SK-N-SH (cell line): ENCODE measurements at regions not wholly inside any gene's neighbourhood (a gene's known extent, or its start where the extent isn't known, plus 50 kb on each side); places are given as distances from the start of the nearest gene placed in this dataset.

ENCODE experiments used
- CTCF ChIA-PET: fragments of 300-600, 350-600 bp; formaldehyde crosslinking; extraction: SDS; loops from one replicate; lab custom pipeline; 2021; lab: Yijun Ruan, JAX
- POLR2A ChIA-PET: fragments of 350-600 bp; sonication (Branson Sonifier 250); formaldehyde crosslinking; extraction: SDS; loops from one replicate; lab custom pipeline; 2020; ENCODE audit warnings: antibody characterized with exemption, inconsistent platforms; lab: Yijun Ruan, JAX
- DNase-seq: peaks from one replicate; pipeline ENCODE4 v3.0.0; 2012
- H2AFZ ChIP-seq: fragments of 200-600 bp; sonication (generic); 2 replicates; pipeline ENCODE4 v1.8.1; 2016; ENCODE audit warnings: antibody characterized with exemption, mild to moderate bottlenecking, low read depth
- H3F3A ChIP-seq: fragments of 200-600 bp; sonication (generic); replicated peaks from 2 replicates; pipeline ENCODE3; 2016; ENCODE audit warnings: antibody characterized with exemption, mild to moderate bottlenecking; ENCODE audit not compliant: insufficient read depth
- H3K27ac ChIP-seq, 2 experiments: fragments of 200-500 bp in 1 of 2; fragments of 200-600 bp in 1 of 2; sonication (Bioruptor generic) in 1 of 2; sonication (generic), shearing (Covaris generic) in 1 of 2; 2 replicates each; pipeline versions ENCODE4 v1.5.1 to v1.6.1; 2014 to 2016; ENCODE audit warnings: low read depth in 2 of 2, inconsistent platforms in 1 of 2, low read length in 1 of 2, mild to moderate bottlenecking in 1 of 2, mixed read lengths in 1 of 2
- H3K27me3 ChIP-seq: fragments of 200-600 bp; sonication (generic), shearing (Covaris generic); 2 replicates; pipeline ENCODE4 v1.6.1; 2016; ENCODE audit warnings: mixed run types; ENCODE audit not compliant: insufficient read depth
- H3K36me3 ChIP-seq, 2 experiments: fragments of 200-500 bp in 1 of 2; fragments of 200-600 bp in 1 of 2; sonication (Bioruptor generic) in 1 of 2; sonication (generic) in 1 of 2; replicated peaks in 1 of 2; 2 replicates each; pipeline versions ENCODE3 to v1.5.1; 2014 to 2016; ENCODE audit warnings: low read length in 1 of 2, mild to moderate bottlenecking in 1 of 2; ENCODE audit not compliant: insufficient read depth in 2 of 2, control insufficient read depth in 1 of 2
- H3K4me1 ChIP-seq, 2 experiments: fragments of 200-500 bp in 1 of 2; fragments of 200-600 bp in 1 of 2; sonication (Bioruptor generic) in 1 of 2; sonication (generic), shearing (Covaris generic) in 1 of 2; 2 replicates each; pipeline versions ENCODE4 v1.5.1 to v1.6.1; 2014 to 2016; ENCODE audit warnings: low read depth in 1 of 2, low read length in 1 of 2, mixed run types in 1 of 2; ENCODE audit not compliant: insufficient read depth in 2 of 2, control insufficient read depth in 1 of 2
- H3K4me2 ChIP-seq: fragments of 200-600 bp; sonication (generic), shearing (Covaris generic); 2 replicates; pipeline ENCODE4 v1.6.1; 2017; ENCODE audit warnings: mixed run types
- H3K4me3 ChIP-seq, 2 experiments: fragments of 200-500 bp in 1 of 2; fragments of 200-600 bp in 1 of 2; sonication (Bioruptor generic) in 1 of 2; sonication (generic), shearing (Covaris generic) in 1 of 2; 2 replicates each; pipeline versions ENCODE4 v1.5.1 to v1.8.1; 2014 to 2016; ENCODE audit warnings: low read depth in 2 of 2, inconsistent platforms in 1 of 2, low read length in 1 of 2, mild to moderate bottlenecking in 1 of 2, mixed read lengths in 1 of 2, moderate library complexity in 1 of 2
- H3K79me2 ChIP-seq: fragments of 200-600 bp; sonication (generic); 2 replicates; pipeline ENCODE4 v1.8.1; 2017; ENCODE audit warnings: mild to moderate bottlenecking; ENCODE audit not compliant: insufficient read depth
- H3K9ac ChIP-seq: fragments of 200-600 bp; sonication (generic); 2 replicates; pipeline ENCODE4 v1.6.1; 2017; ENCODE audit warnings: mixed run types
- H3K9me2 ChIP-seq: fragments of 200-600 bp; sonication (generic); 2 replicates; pipeline ENCODE4 v1.6.1; 2017; ENCODE audit warnings: mixed run types
- H3K9me3 ChIP-seq: fragments of 200-600 bp; sonication (generic); 2 replicates; pipeline ENCODE4 v1.6.1; 2017; ENCODE audit warnings: mixed run types, mild to moderate bottlenecking, moderate library complexity
- H4K20me1 ChIP-seq: fragments of 200-600 bp; sonication (generic); 2 replicates; pipeline ENCODE4 v1.6.1; 2017; ENCODE audit warnings: mild to moderate bottlenecking, mixed run types; ENCODE audit not compliant: insufficient read depth
- CHD2 ChIP-seq: fragments of 150-350 bp; IDR thresholded peaks from 2 replicates; pipeline ENCODE4 v1.6.1; 2018; ENCODE audit warnings: low read length; ENCODE audit not compliant: partially characterized antibody
- ELF1 ChIP-seq: IDR thresholded peaks from 2 replicates; pipeline ENCODE4 v1.4.0; 2012
- EP300 ChIP-seq, 2 experiments: IDR thresholded peaks; 2 replicates each; pipeline versions ENCODE4 v1.4.0 to v1.6.1; 2012; ENCODE audit warnings: borderline replicate concordance in 1 of 2, low read depth in 1 of 2, low read length in 1 of 2
- EZH2phosphoT487 ChIP-seq: fragments of 200-600 bp; sonication (generic); IDR thresholded peaks from 2 replicates; pipeline ENCODE4 v1.6.1; 2017; ENCODE audit warnings: low read depth, mixed run types, mild to moderate bottlenecking, antibody characterized with exemption, moderate library complexity, borderline replicate concordance
- FOXJ3 ChIP-seq: sonication (generic); formaldehyde crosslinking; IDR thresholded peaks from 2 replicates; pipeline ENCODE4 v1.5.1; 2020; ENCODE audit warnings: mild to moderate bottlenecking, missing genetic modification reagents
- FOXM1 ChIP-seq: IDR thresholded peaks from 2 replicates; pipeline ENCODE4 v1.4.0; 2012; ENCODE audit warnings: low read depth, mild to moderate bottlenecking
- GABPA ChIP-seq: IDR thresholded peaks from 2 replicates; pipeline ENCODE4 v1.4.0; 2012; ENCODE audit warnings: low read depth, mild to moderate bottlenecking
- GATA2 ChIP-seq: sonication (generic); formaldehyde crosslinking; IDR thresholded peaks from 2 replicates; pipeline ENCODE4 v1.5.0; 2020; ENCODE audit warnings: mild to moderate bottlenecking, missing genetic modification reagents
- NFIC ChIP-seq: IDR thresholded peaks from 2 replicates; pipeline ENCODE4 v1.4.0; 2012; ENCODE audit warnings: borderline replicate concordance
- NRF1 ChIP-seq: IDR thresholded peaks from 2 replicates; pipeline ENCODE4 v1.6.1; 2012; ENCODE audit warnings: low read depth, mild to moderate bottlenecking, low read length
- POLR2AphosphoS5 ChIP-seq: IDR thresholded peaks from 2 replicates; pipeline ENCODE4 v1.6.1; 2012; ENCODE audit warnings: low read depth, low read length
- RAD21 ChIP-seq: IDR thresholded peaks from 2 replicates; pipeline ENCODE4 v1.6.1; 2012; ENCODE audit warnings: mild to moderate bottlenecking, low read length
- RCOR1 ChIP-seq: fragments of 150-350 bp; IDR thresholded peaks from 2 replicates; pipeline ENCODE4 v1.6.1; 2017; ENCODE audit warnings: antibody characterized with exemption, low read length
- RXRA ChIP-seq: IDR thresholded peaks from 2 replicates; pipeline ENCODE4 v1.4.0; 2012; ENCODE audit warnings: low read depth, mild to moderate bottlenecking, borderline replicate concordance
- TAF1 ChIP-seq: IDR thresholded peaks from 2 replicates; pipeline ENCODE4 v1.6.1; 2012; ENCODE audit warnings: low read depth, mild to moderate bottlenecking, low read length, moderate library complexity, borderline replicate concordance
- YY1 ChIP-seq: IDR thresholded peaks from 2 replicates; pipeline ENCODE4 v1.4.0; 2012; ENCODE audit warnings: low read depth, mild to moderate bottlenecking
- WGBS: methylation state at CpG from one replicate; pipeline ENCODE4 v1.1.6; 2017; ENCODE audit warnings: low lambda C conversion rate; 5-methylcytosine and 5-hydroxymethylcytosine counted together
- TF ChIP-seq, protein P1 (sequence below): IDR thresholded peaks from 2 replicates; pipeline ENCODE4 v1.6.1; 2012; ENCODE audit warnings: mild to moderate bottlenecking, low read depth, low read length, moderate library complexity
- TF ChIP-seq, protein P2 (sequence below): fragments of 200-600 bp; sonication (generic); IDR thresholded peaks from 2 replicates; pipeline ENCODE4 v1.6.1; 2017; ENCODE audit warnings: antibody characterized with exemption, mild to moderate bottlenecking, moderate library complexity
- TF ChIP-seq, protein P3 (sequence below): IDR thresholded peaks from 2 replicates; pipeline ENCODE4 v1.4.0; 2012; ENCODE audit warnings: low read depth
- TF ChIP-seq, protein P4 (sequence below): IDR thresholded peaks from 2 replicates; pipeline ENCODE4; 2012

DNA sequence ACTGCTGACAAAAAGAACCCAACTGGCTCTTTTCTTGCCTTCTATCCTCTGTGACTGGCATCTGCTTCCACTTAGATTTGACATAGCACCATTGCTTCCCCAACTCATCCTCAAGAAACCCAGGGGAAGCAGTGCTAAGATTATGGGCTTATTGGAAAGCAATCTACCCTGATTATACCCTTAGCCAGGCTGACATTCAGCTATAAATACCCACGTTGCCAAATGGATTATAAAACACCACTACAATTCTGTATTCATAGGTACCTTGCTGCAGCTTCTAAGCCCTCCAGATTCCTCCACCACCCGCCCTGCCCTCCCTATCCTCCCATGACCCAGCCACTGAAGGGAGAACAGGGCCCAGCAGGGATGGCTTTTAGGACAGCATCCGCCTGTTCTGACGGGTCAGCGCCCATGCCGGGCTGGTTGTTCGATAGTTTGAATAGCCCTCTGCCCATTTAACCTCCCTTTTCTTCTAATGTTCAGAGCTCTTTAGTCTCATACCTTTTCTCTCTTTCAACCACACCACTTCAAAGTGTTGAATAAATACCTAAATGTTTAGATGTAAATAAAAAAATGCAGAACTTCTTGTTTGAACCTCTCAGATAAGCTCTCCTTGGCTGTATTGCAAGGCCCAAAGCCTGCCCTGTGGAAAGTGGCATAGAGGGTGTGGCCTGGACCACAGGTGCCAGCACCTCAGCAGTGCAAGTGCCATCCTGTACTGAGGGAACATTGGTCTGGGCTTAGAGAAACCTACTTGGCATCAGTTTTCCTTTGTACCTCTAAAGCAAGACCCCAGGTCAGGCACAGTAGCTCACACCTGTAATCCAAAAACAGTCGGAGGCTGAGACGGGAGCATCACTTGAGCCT lies 86.6 kb upstream of the RGPD5 start:
- H2AFZ ChIP-seq = no peak overlapping the region
- no peaks in the 10 kb centered on the region for H3F3A ChIP-seq
- ChIA-PET CTCF (interaction anchor here (0.7 to 2.1 kb wide), 3 partner anchors 13 to 161 kb away, joined by 3 to 9 read pairs (median 6); no protein-coding TSS in a partner anchor), POLR2A (no interaction called here)
- TF ChIP-seq GABPA = no peak
- no peak for TF ChIP-seq EP300 (IDR thresholded peaks at IDR 0.05; ENCODE audit: borderline replicate concordance in 1 of 2, low read depth in 1 of 2, low read length in 1 of 2)
- no peaks in the 10 kb centered on the region for H3K79me2 ChIP-seq
- no peak overlapping the region for H3K4me2 ChIP-seq
- H3K36me3 ChIP-seq = no peaks in the 10 kb centered on the region
- no peaks in the 10 kb centered on the region for H3K27me3 ChIP-seq
- no peak for DNase-seq
- no peaks in the 10 kb centered on the region for H4K20me1 ChIP-seq
- H3K4me3 ChIP-seq = no peak overlapping the region
- no peaks in the 10 kb centered on the region for H3K9me3 ChIP-seq
- WGBS = 83% methylated on average over 9 of the region's 9 CpGs
- no peak overlapping the region for H3K9ac ChIP-seq
- H3K4me1 ChIP-seq = no peaks in the 10 kb centered on the region; a peak in 1 of 4 replicates
- no peak overlapping the region for H3K27ac ChIP-seq
- no peaks in the 10 kb centered on the region for H3K9me2 ChIP-seq

DNA sequence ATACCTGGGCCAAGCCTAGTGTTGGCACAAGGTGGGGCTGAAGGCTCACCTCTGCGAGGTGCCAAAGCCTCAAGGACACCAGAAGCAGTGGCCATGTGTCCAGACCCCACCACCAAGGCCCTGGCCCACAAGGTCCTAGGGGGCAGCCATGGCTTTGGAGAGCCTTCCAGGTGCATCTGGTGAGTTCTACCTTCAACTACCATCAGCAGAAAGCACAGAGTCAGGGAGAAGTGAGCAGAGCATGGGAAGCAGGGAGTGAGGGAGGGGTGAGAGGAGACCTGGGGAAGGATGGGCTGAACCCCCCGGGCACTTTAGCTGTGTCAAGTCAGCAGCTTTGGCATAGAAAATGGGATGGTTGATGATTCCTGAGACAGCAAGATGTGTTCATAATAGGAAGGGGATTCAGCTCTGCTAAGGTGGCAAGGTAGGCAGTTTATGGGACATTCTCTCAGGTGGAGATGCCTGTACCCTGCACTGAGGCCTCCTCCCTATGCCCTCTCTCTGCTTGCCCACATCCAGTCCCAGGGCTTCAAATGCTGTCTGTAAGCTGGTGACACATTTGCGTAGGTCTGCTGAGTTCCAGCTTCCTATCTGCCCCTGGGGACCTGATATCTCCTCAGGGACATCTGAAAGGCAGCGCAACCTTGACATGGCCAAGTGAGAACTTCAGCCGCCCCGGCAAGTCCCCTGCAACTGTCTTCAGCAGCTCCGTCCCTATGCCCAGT lies 83.4 kb upstream of the RGPD5 start:
- Histone ChIP-seq H3K4me1 (no peaks in the 10 kb centered on the region; a peak in 1 of 4 replicates), H3K27me3 (no peaks in the 10 kb centered on the region), H3K9me2 (no peaks in the 10 kb centered on the region), H3F3A (no peaks in the 10 kb centered on the region), H2AFZ (no peak overlapping the region), H3K4me2 (no peak overlapping the region), H3K9ac (no peak overlapping the region), H3K27ac (no peak overlapping the region), H3K9me3 (no peaks in the 10 kb centered on the region), H3K79me2 (no peaks in the 10 kb centered on the region), H3K36me3 (no peaks in the 10 kb centered on the region), H4K20me1 (no peaks in the 10 kb centered on the region), H3K4me3 (no peak overlapping the region)
- 86% methylated on average over 6 of the region's 7 CpGs for WGBS
- DNase-seq = no peak
- no peak for TF ChIP-seq GATA2 (CRISPR knock-in tag)
- TF ChIP-seq, protein P1, sequence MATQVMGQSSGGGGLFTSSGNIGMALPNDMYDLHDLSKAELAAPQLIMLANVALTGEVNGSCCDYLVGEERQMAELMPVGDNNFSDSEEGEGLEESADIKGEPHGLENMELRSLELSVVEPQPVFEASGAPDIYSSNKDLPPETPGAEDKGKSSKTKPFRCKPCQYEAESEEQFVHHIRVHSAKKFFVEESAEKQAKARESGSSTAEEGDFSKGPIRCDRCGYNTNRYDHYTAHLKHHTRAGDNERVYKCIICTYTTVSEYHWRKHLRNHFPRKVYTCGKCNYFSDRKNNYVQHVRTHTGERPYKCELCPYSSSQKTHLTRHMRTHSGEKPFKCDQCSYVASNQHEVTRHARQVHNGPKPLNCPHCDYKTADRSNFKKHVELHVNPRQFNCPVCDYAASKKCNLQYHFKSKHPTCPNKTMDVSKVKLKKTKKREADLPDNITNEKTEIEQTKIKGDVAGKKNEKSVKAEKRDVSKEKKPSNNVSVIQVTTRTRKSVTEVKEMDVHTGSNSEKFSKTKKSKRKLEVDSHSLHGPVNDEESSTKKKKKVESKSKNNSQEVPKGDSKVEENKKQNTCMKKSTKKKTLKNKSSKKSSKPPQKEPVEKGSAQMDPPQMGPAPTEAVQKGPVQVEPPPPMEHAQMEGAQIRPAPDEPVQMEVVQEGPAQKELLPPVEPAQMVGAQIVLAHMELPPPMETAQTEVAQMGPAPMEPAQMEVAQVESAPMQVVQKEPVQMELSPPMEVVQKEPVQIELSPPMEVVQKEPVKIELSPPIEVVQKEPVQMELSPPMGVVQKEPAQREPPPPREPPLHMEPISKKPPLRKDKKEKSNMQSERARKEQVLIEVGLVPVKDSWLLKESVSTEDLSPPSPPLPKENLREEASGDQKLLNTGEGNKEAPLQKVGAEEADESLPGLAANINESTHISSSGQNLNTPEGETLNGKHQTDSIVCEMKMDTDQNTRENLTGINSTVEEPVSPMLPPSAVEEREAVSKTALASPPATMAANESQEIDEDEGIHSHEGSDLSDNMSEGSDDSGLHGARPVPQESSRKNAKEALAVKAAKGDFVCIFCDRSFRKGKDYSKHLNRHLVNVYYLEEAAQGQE = no peak
- TF ChIP-seq EP300 (IDR thresholded peaks at IDR 0.05; ENCODE audit: borderline replicate concordance in 1 of 2, low read depth in 1 of 2, low read length in 1 of 2) = no peak
- TF ChIP-seq, protein P2, sequence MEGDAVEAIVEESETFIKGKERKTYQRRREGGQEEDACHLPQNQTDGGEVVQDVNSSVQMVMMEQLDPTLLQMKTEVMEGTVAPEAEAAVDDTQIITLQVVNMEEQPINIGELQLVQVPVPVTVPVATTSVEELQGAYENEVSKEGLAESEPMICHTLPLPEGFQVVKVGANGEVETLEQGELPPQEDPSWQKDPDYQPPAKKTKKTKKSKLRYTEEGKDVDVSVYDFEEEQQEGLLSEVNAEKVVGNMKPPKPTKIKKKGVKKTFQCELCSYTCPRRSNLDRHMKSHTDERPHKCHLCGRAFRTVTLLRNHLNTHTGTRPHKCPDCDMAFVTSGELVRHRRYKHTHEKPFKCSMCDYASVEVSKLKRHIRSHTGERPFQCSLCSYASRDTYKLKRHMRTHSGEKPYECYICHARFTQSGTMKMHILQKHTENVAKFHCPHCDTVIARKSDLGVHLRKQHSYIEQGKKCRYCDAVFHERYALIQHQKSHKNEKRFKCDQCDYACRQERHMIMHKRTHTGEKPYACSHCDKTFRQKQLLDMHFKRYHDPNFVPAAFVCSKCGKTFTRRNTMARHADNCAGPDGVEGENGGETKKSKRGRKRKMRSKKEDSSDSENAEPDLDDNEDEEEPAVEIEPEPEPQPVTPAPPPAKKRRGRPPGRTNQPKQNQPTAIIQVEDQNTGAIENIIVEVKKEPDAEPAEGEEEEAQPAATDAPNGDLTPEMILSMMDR = no peak
- TF ChIP-seq CHD2 = no peak
- TF ChIP-seq POLR2AphosphoS5 = no peak
- TF ChIP-seq RAD21 = no peak
- TF ChIP-seq, protein P3, sequence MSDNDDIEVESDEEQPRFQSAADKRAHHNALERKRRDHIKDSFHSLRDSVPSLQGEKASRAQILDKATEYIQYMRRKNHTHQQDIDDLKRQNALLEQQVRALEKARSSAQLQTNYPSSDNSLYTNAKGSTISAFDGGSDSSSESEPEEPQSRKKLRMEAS = no peak
- no peak for TF ChIP-seq TAF1
- TF ChIP-seq RCOR1 = no peak
- TF ChIP-seq EZH2phosphoT487 = no peak
- TF ChIP-seq RXRA = no peak
- TF ChIP-seq, protein P4, sequence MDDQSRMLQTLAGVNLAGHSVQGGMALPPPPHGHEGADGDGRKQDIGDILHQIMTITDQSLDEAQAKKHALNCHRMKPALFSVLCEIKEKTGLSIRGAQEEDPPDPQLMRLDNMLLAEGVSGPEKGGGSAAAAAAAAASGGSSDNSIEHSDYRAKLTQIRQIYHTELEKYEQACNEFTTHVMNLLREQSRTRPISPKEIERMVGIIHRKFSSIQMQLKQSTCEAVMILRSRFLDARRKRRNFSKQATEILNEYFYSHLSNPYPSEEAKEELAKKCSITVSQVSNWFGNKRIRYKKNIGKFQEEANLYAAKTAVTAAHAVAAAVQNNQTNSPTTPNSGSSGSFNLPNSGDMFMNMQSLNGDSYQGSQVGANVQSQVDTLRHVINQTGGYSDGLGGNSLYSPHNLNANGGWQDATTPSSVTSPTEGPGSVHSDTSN = no peak
- no peak for TF ChIP-seq NFIC
- TF ChIP-seq FOXJ3 (CRISPR knock-in tag) = no peak
- no peak for TF ChIP-seq YY1
- no peak for TF ChIP-seq ELF1
- no peak for TF ChIP-seq NRF1
- no peak for TF ChIP-seq FOXM1
- POLR2A ChIA-PET = no interaction called here
- CTCF ChIA-PET = interaction anchor here (1.2 to 1.7 kb wide), 2 partner anchors 17 to 26 kb away, joined by 3 to 4 read pairs; no protein-coding TSS in a partner anchor
